ENCODE measurements at regions not wholly inside any gene's neighbourhood (a gene's known extent, or its start where the extent isn't known, plus 50 kb on each side); places are given as distances from the start of the nearest gene placed in this dataset.
"Not testable (repeated sequence)": the region's sequence is repeated elsewhere in the genome, so short reads cannot be mapped to it uniquely, and the experiment has no call there.

- no peak for DNase-seq (ENCODE audit: low spot score)
These were observed 118.1 kb upstream of the SLC38A2 start for GRCh38 chr12:46490635-46491034.

GRCh38 chr12:46489951-46490388, 117.4 kb upstream of the SLC38A2 start:
- DNase-seq (ENCODE audit: low spot score), result no peak

- DNase-seq (ENCODE audit: low spot score), result no peak
These were observed 115.1 kb upstream of the SLC38A2 start for GRCh38 chr12:46487567-46488131.

- DNase-seq (ENCODE audit: low spot score), result no peak
These were observed 114.0 kb upstream of the SLC38A2 start for GRCh38 chr12:46486588-46486987.

GRCh38 chr12:46485853-46486252, 113.3 kb upstream of the SLC38A2 start:
- no peak for DNase-seq (ENCODE audit: low spot score)

GRCh38 chr12:46484396-46485061, 112.0 kb upstream of the SLC38A2 start:
- DNase-seq (ENCODE audit: low spot score), result no peak

GRCh38 chr12:46483572-46484395, 111.2 kb upstream of the SLC38A2 start:
- DNase-seq (ENCODE audit: low spot score), result no peak

GRCh38 chr12:46480724-46481123, 108.2 kb upstream of the SLC38A2 start:
- DNase-seq (ENCODE audit: low spot score), result no peak

GRCh38 chr12:46480316-46480715, 107.7 kb upstream of the SLC38A2 start:
- DNase-seq (ENCODE audit: low spot score), result no peak

GRCh38 chr12:46478123-46478522, 105.5 kb upstream of the SLC38A2 start:
- no peak for DNase-seq (ENCODE audit: low spot score)

GRCh38 chr12:46477541-46477940, 105.0 kb upstream of the SLC38A2 start:
- no peak for DNase-seq (ENCODE audit: low spot score)

GRCh38 chr12:46475972-46476645, 103.5 kb upstream of the SLC38A2 start:
- no peak for DNase-seq (ENCODE audit: low spot score)

GRCh38 chr12:46474385-46474784, 101.8 kb upstream of the SLC38A2 start:
- DNase-seq (ENCODE audit: low spot score), result not testable (repeated sequence)

GRCh38 chr12:46473634-46474329, 101.2 kb upstream of the SLC38A2 start:
- no peak for DNase-seq (ENCODE audit: low spot score)

GRCh38 chr12:46472893-46473633, 100.5 kb upstream of the SLC38A2 start:
- DNase-seq (ENCODE audit: low spot score), result no peak

GRCh38 chr12:46472144-46472705, 99.7 kb upstream of the SLC38A2 start:
- DNase-seq (ENCODE audit: low spot score), result no peak

GRCh38 chr12:46471404-46471803, 98.8 kb upstream of the SLC38A2 start:
- no peak for DNase-seq (ENCODE audit: low spot score)

- no peak for DNase-seq (ENCODE audit: low spot score)
These were observed 98.4 kb upstream of the SLC38A2 start for GRCh38 chr12:46470975-46471374.

- DNase-seq (ENCODE audit: low spot score), result no peak
These were observed 97.6 kb upstream of the SLC38A2 start for GRCh38 chr12:46470036-46470627.

- DNase-seq (ENCODE audit: low spot score), result no peak
These were observed 96.2 kb upstream of the SLC38A2 start for GRCh38 chr12:46468813-46469212.
